ENCODE measurements at regions not wholly inside any gene's neighbourhood (a gene's known extent, or its start where the extent isn't known, plus 50 kb on each side); places are given as distances from the start of the nearest gene placed in this dataset.

GRCh38 chr10:121426307-121426706 lies 171.9 kb downstream of the FGFR2 start:
- peak; percentile 21 for DNase-seq (ENCODE audit: low read depth)
- H3K4me3 ChIP-seq (ENCODE audit: low read depth, low read length): no peak overlapping the region
- no peak for TF ChIP-seq CTCF (IDR thresholded peaks at IDR 0.05; ENCODE audit: insufficient read depth, low read depth, low read length, missing control alignments)

Measured in GM12865 (cell line).